Vagina (tissue), 2 donors: ENCODE measurements at regions not wholly inside any gene's neighbourhood (a gene's known extent, or its start where the extent isn't known, plus 50 kb on each side); places are given as distances from the start of the nearest gene placed in this dataset.

Source experiments
- DNase-seq, 2 donors: peaks; one replicate each; pipeline ENCODE4 v3.0.0-alpha.2; 2017; ENCODE audit errors: extremely low spot score in 2 of 2
- H3K27ac ChIP-seq: fragments of 200-600 bp; sonication (generic); one replicate; pipeline ENCODE4 v1.5.1; 2019
- H3K27me3 ChIP-seq: fragments of 200-600 bp; sonication (generic); one replicate; pipeline ENCODE4 v1.5.1; 2019
- H3K36me3 ChIP-seq, 2 donors: fragments of 200-600 bp; sonication (generic); one replicate each; pipeline ENCODE4 v1.5.1; 2017 to 2019
- H3K4me1 ChIP-seq: fragments of 200-600 bp; sonication (generic); one replicate; pipeline ENCODE4 v1.5.1; 2019
- H3K4me3 ChIP-seq, 2 donors: fragments of 200-600 bp; sonication (generic); 1 replicate in 1 of 2; 2 replicates in 1 of 2; pipeline ENCODE4 v1.5.1; 2016 to 2019
- H3K9me3 ChIP-seq: fragments of 200-600 bp; sonication (generic); one replicate; pipeline ENCODE4 v1.5.1; 2019
- CTCF ChIP-seq, 3 experiments: fragments of 450-650 bp in 2 of 3; fragments of 200-600 bp in 1 of 3; sonication (generic) in 1 of 3; IDR thresholded peaks; one replicate each; pipeline ENCODE4 v1.5.1; 2017 to 2019; ENCODE audit warnings: antibody characterized with exemption in 3 of 3, mild to moderate bottlenecking in 2 of 3, moderate library complexity in 2 of 3
- POLR2A ChIP-seq, 2 donors: fragments of 450-650 bp; IDR thresholded peaks; one replicate each; pipeline ENCODE4 v1.6.1; 2017; ENCODE audit warnings: antibody characterized with exemption in 2 of 2, mild to moderate bottlenecking in 2 of 2, moderate library complexity in 2 of 2
- POLR2AphosphoS5 ChIP-seq, 2 donors: sonication (generic); formaldehyde crosslinking; IDR thresholded peaks; one replicate each; pipeline ENCODE4 v1.9.0; 2017; ENCODE audit warnings: antibody characterized with exemption in 2 of 2, mild to moderate bottlenecking in 2 of 2, low read depth in 1 of 2; ENCODE audit not compliant: insufficient read depth in 1 of 2
- intact Hi-C: fragments of 100-400 bp; cut with DNase I; formaldehyde crosslinking; loops from one replicate; pipeline ENCODE4 v1.15.1; 2023

- H3K4me1 ChIP-seq, result no peaks in the 10 kb centered on the region
- H3K27ac ChIP-seq, result no peak overlapping the region
- intact Hi-C loops, result no loop called here
- no peaks in the 10 kb centered on the region for H3K27me3 ChIP-seq
- H3K36me3 ChIP-seq, result no peaks in the 10 kb centered on the region
- H3K4me3 ChIP-seq, result no peak overlapping the region
- no peak for TF ChIP-seq CTCF (IDR thresholded peaks at IDR 0.05)
- TF ChIP-seq POLR2AphosphoS5 (IDR thresholded peaks at IDR 0.05; ENCODE audit: insufficient read depth in 1 of 2, low read depth in 1 of 2), result no peak
- TF ChIP-seq POLR2A (IDR thresholded peaks at IDR 0.05), result no peak
- H3K9me3 ChIP-seq, result no peaks in the 10 kb centered on the region
- DNase-seq, result no peak
Measured at GRCh38 chr10:23754179-23754578, 315.3 kb downstream of the OTUD1 start.

- no peak for DNase-seq
- Histone ChIP-seq H3K4me3 (no peak overlapping the region), H3K4me1 (no peaks in the 10 kb centered on the region), H3K27me3 (no peaks in the 10 kb centered on the region), H3K36me3 (no peaks in the 10 kb centered on the region), H3K9me3 (no peaks in the 10 kb centered on the region), H3K27ac (no peak overlapping the region)
- intact Hi-C loops, result no loop called here
- no peak for TF ChIP-seq CTCF (IDR thresholded peaks at IDR 0.05)
Measured at GRCh38 chr10:23754941-23755340, 316.1 kb downstream of the OTUD1 start.

GRCh38 chr10:23755556-23755955 is 316.7 kb downstream of the OTUD1 start:
- H3K27ac ChIP-seq, result no peak overlapping the region
- no peaks in the 10 kb centered on the region for H3K27me3 ChIP-seq
- no peak overlapping the region for H3K4me3 ChIP-seq
- no peak for TF ChIP-seq POLR2A (IDR thresholded peaks at IDR 0.05)
- TF ChIP-seq CTCF (IDR thresholded peaks at IDR 0.05), result no peak
- intact Hi-C loops, result no loop called here
- no peaks in the 10 kb centered on the region for H3K4me1 ChIP-seq
- no peaks in the 10 kb centered on the region for H3K36me3 ChIP-seq
- DNase-seq, result no peak
- no peaks in the 10 kb centered on the region for H3K9me3 ChIP-seq

- H3K27ac ChIP-seq, result no peak overlapping the region
- H3K9me3 ChIP-seq, result no peaks in the 10 kb centered on the region
- H3K36me3 ChIP-seq, result no peaks in the 10 kb centered on the region
- intact Hi-C loops, result no loop called here
- H3K4me3 ChIP-seq, result no peak overlapping the region
- no peaks in the 10 kb centered on the region for H3K4me1 ChIP-seq
- H3K27me3 ChIP-seq, result no peaks in the 10 kb centered on the region
- DNase-seq, result no peak
- TF ChIP-seq POLR2A (IDR thresholded peaks at IDR 0.05) (no peak), POLR2AphosphoS5 (IDR thresholded peaks at IDR 0.05; ENCODE audit: insufficient read depth in 1 of 2, low read depth in 1 of 2) (no peak), CTCF (IDR thresholded peaks at IDR 0.05) (no peak)
Measured at GRCh38 chr10:23768281-23768680, 329.4 kb downstream of the OTUD1 start.

GRCh38 chr10:23777153-23777552 is 338.3 kb downstream of the OTUD1 start:
- no peak overlapping the region for H3K4me3 ChIP-seq
- H3K36me3 ChIP-seq, result no peaks in the 10 kb centered on the region
- H3K27ac ChIP-seq, result no peak overlapping the region
- no peak for TF ChIP-seq CTCF (IDR thresholded peaks at IDR 0.05)
- TF ChIP-seq POLR2A (IDR thresholded peaks at IDR 0.05), result no peak
- no peak for TF ChIP-seq POLR2AphosphoS5 (IDR thresholded peaks at IDR 0.05; ENCODE audit: insufficient read depth in 1 of 2, low read depth in 1 of 2)
- intact Hi-C loops, result no loop called here
- no peaks in the 10 kb centered on the region for H3K27me3 ChIP-seq
- DNase-seq, result no peak
- H3K9me3 ChIP-seq, result no peaks in the 10 kb centered on the region
- H3K4me1 ChIP-seq, result no peaks in the 10 kb centered on the region
